ENCODE measurements at regions not wholly inside any gene's neighbourhood (a gene's known extent, or its start where the extent isn't known, plus 50 kb on each side); places are given as distances from the start of the nearest gene placed in this dataset.

DNA sequence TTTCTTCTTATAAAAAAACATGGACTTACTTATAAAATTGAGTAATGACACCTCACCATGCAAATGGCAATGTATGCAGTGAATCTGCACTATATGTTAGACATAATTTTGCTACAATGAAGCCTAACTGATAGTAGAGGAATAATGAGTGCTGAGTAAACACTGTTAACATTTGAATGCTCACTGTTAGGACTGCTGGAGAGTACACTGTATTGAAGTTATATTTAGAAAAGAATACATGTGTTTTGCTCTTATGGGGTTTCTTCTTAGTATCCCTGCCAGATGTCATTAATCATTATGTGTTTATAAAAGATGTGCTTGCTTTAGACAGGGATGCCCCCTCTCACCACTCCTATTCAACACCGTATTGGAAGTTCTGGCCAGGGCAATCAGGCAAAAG, 111.1 kb upstream of the ZP4 start:
- Mint-ChIP-seq H3K4me1 (ENCODE audit: low read depth, unreplicated experiment) (no peaks in the 10 kb centered on the region), H3K4me3 (ENCODE audit: unreplicated experiment) (no peak overlapping the region), H3K27me3 (ENCODE audit: insufficient read depth, unreplicated experiment) (peaks cover 3% of the 10 kb centered on the region), H3K9me3 (ENCODE audit: unreplicated experiment) (no peaks in the 10 kb centered on the region), H3K27ac (ENCODE audit: unreplicated experiment) (no peak overlapping the region), H3K36me3 (ENCODE audit: insufficient read depth, unreplicated experiment) (no peaks in the 10 kb centered on the region)
- Histone ChIP-seq H3K9me3 (no peaks in the 10 kb centered on the region), H3K27me3 (replicated peaks; ENCODE audit: control insufficient read depth, insufficient read depth, low read length) (no peaks in the 10 kb centered on the region), H3K4me3 (ENCODE audit: low read depth, low read length) (no peak overlapping the region), H3K36me3 (ENCODE audit: control insufficient read depth, insufficient read depth, low read length) (no peaks in the 10 kb centered on the region), H3K4me1 (no peaks in the 10 kb centered on the region)
- TF ChIP-seq CTCF (IDR thresholded peaks at IDR 0.05; ENCODE audit: insufficient read depth in 1 of 2, low read depth in 1 of 2, low read length in 1 of 2, severe bottlenecking in 1 of 2, unreplicated experiment in 1 of 2), result no peak
- ChIA-PET CTCF (no interaction called here), POLR2A (no interaction called here)
- intact Hi-C loops (cut with micrococcal nuclease; ENCODE audit: unreplicated experiment), result no loop called here
- DNase-seq, result no peak
- no TSS peak for BruUV-seq (replicated peaks)

DNA sequence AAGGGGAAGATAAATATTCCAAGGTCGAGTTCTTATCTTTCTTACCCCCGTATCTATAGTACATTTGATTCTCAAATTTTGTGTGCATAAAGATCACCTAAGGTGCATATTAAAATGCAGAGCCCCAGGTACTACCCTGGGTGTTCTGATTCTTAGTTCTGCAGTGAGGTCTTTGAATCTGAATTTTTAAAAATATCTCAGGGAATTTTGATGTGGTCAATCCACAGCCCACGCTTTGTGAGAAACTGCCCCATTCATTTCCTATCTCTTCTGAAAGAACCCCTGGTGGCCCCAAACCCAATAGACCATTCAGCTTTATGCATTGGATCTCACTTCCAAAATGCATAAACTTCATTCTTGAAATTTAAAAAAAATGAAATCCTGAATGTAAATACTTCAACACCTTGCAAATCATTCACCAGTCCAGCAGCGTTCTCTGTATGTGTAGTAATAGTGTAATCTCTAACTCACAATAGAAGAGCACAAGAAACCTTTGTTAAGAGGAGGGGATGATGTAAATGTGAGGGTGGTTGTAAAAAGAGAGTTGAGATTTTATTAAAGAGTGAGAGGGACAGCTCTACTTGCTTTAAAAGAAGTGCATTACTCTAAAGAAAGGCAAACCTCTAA, 108.8 kb upstream of the ZP4 start:
- Mint-ChIP-seq H3K4me3 (ENCODE audit: unreplicated experiment) (no peak overlapping the region), H3K27me3 (ENCODE audit: insufficient read depth, unreplicated experiment) (peaks cover 3% of the 10 kb centered on the region), H3K9me3 (ENCODE audit: unreplicated experiment) (no peaks in the 10 kb centered on the region), H3K36me3 (ENCODE audit: insufficient read depth, unreplicated experiment) (no peaks in the 10 kb centered on the region), H3K4me1 (ENCODE audit: low read depth, unreplicated experiment) (no peaks in the 10 kb centered on the region), H3K27ac (ENCODE audit: unreplicated experiment) (no peak overlapping the region)
- POLR2A ChIA-PET, result no interaction called here
- CTCF ChIA-PET, result no interaction called here
- no peak for DNase-seq
- Histone ChIP-seq H3K9me3 (no peaks in the 10 kb centered on the region), H3K4me1 (no peaks in the 10 kb centered on the region), H3K4me3 (ENCODE audit: low read depth, low read length) (no peak overlapping the region), H3K27me3 (replicated peaks; ENCODE audit: control insufficient read depth, insufficient read depth, low read length) (no peaks in the 10 kb centered on the region), H3K36me3 (ENCODE audit: control insufficient read depth, insufficient read depth, low read length) (no peaks in the 10 kb centered on the region)
- TF ChIP-seq CTCF (IDR thresholded peaks at IDR 0.05; ENCODE audit: insufficient read depth in 1 of 2, low read depth in 1 of 2, low read length in 1 of 2, severe bottlenecking in 1 of 2, unreplicated experiment in 1 of 2), result no peak
- BruUV-seq (replicated peaks), result no TSS peak
- intact Hi-C loops (cut with micrococcal nuclease; ENCODE audit: unreplicated experiment), result no loop called here

DNA sequence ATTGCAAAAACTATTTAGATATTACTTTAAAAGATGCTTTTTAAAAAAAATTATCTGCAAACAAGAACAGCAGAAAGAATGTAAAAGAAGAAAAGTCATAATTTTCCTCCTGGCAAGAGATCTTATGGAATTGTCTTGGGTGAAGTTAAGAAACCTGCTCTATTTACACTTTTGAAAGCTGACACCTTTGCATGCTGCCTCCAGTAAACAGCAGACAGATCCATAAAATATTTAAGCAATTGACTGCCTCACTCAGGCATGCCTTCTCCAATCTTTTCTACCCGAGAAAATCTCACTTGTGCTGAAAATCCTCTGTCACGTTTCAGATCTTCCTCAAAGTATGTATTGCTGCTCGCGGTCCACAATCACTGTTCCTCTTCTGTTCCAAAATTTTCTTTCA, 107.9 kb upstream of the ZP4 start:
- DNase-seq, result no peak
- BruUV-seq (replicated peaks), result no TSS peak
- H3K27ac Mint-ChIP-seq (ENCODE audit: unreplicated experiment), result no peak overlapping the region
- H3K9me3 Mint-ChIP-seq (ENCODE audit: unreplicated experiment), result no peaks in the 10 kb centered on the region
- H3K27me3 ChIP-seq (replicated peaks; ENCODE audit: control insufficient read depth, insufficient read depth, low read length), result no peaks in the 10 kb centered on the region
- no peaks in the 10 kb centered on the region for H3K4me1 Mint-ChIP-seq (ENCODE audit: low read depth, unreplicated experiment)
- H3K9me3 ChIP-seq, result no peaks in the 10 kb centered on the region
- POLR2A ChIA-PET, result no interaction called here
- H3K4me3 ChIP-seq (ENCODE audit: low read depth, low read length), result no peak overlapping the region
- no peak for TF ChIP-seq CTCF (IDR thresholded peaks at IDR 0.05; ENCODE audit: insufficient read depth in 1 of 2, low read depth in 1 of 2, low read length in 1 of 2, severe bottlenecking in 1 of 2, unreplicated experiment in 1 of 2)
- peaks cover 3% of the 10 kb centered on the region for H3K27me3 Mint-ChIP-seq (ENCODE audit: insufficient read depth, unreplicated experiment)
- intact Hi-C loops (cut with micrococcal nuclease; ENCODE audit: unreplicated experiment), result no loop called here
- H3K36me3 ChIP-seq (ENCODE audit: control insufficient read depth, insufficient read depth, low read length), result no peaks in the 10 kb centered on the region
- CTCF ChIA-PET, result no interaction called here
- no peaks in the 10 kb centered on the region for H3K36me3 Mint-ChIP-seq (ENCODE audit: insufficient read depth, unreplicated experiment)
- H3K4me3 Mint-ChIP-seq (ENCODE audit: unreplicated experiment), result no peak overlapping the region
- no peaks in the 10 kb centered on the region for H3K4me1 ChIP-seq

Measured in Caco-2 (cell line).